H54 (cell line): ENCODE measurements at regions not wholly inside any gene's neighbourhood (a gene's known extent, or its start where the extent isn't known, plus 50 kb on each side); places are given as distances from the start of the nearest gene placed in this dataset.

Experiments used
- DNase-seq: peaks from one replicate; pipeline ENCODE4 v3.0.0; 2011; ENCODE audit warnings: low spot score, mixed read lengths; ENCODE audit not compliant: insufficient read length
- FAIRE-seq: peaks from 3 replicates; lab custom pipeline; 2011; peaks lifted over from hg19 to GRCh38; lab: Jason Lieb, UNC
- POLR2A ChIP-seq: IDR thresholded peaks from 2 replicates; pipeline ENCODE4 v1.6.1; 2011; ENCODE audit warnings: low read depth, mild to moderate bottlenecking, low read length

DNA sequence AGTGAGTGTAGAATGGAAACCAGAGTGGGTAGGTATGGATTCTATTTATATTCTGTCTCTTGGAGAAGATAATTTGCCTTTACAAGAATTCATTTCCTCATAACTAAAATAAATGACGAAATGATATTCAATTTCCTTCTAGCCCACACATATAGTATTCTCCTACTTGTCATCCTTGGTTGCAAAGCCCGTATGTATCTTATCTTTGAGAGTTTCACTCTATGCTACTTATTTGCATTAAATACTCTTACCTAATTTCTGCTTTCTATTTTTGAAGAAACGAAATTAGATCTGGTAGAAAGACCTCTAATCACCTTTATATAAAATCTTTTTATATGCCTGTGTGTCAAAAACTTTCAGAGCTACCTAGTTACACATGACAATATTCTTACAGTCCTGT, 457.7 kb downstream of the NKX6-1 start:
- FAIRE-seq (no peak), DNase-seq (no peak)
- TF ChIP-seq POLR2A, result no peak

DNA sequence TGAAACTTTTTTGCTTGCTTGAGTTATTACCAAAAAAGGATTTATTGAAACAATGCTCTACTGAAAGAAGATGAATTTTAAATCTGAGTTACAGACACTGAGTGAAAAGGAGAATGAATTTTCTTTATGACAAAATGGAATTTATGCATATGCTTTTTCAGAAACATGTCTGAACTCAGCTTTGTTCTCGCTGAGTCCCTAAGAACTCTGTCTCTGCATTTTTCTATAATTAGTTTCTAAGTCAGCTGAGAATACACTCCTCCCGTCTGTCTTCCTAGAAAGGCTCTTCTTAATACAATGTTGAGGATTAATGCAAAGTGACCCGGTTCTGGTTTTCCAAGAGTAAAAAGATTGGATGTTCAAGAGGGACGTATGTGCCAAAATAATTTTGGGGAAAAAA, 463.5 kb downstream of the NKX6-1 start:
- FAIRE-seq, result no peak
- no peak for TF ChIP-seq POLR2A
- DNase-seq, result no peak

DNA sequence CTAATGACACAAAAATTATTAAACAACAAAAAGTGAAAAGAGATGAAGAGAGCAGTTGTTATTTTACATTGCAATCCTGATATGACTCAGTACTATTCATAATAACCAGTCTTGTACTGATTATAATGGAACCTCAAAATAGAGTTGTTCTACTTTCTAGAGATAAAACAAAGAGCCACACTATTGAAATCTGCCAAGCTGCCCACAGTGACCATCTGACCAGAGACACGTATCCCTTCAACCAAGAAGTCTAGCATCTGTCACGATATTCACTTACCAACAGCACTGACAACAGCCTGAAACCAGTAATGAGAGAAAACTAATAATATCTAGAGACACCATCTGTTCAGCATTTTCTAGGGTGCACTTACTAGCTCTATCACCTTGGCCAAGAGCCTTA, 466.7 kb downstream of the NKX6-1 start:
- no peak for DNase-seq
- FAIRE-seq, result no peak
- no peak for TF ChIP-seq POLR2A

DNA sequence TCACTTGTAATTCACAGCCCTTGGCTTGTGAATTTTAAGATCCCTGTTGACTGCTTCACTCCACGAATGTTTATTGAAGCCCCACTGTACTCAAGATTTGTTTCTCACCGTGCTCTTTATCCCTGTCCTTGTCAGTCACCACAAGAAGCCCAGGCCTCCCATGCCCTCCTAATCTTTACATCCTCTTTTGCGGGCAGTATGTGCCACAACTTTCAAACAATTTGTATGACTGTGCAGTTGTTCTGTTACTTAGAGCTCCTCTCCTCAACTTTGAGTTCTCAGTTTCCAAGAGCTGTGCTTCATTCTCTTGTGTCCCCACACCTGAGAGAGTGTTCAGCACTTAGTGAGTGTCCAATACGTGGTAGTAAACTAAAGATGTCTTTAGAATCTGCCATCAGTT, 467.7 kb downstream of the NKX6-1 start:
- DNase-seq (no peak), FAIRE-seq (no peak)
- TF ChIP-seq POLR2A, result no peak

DNA sequence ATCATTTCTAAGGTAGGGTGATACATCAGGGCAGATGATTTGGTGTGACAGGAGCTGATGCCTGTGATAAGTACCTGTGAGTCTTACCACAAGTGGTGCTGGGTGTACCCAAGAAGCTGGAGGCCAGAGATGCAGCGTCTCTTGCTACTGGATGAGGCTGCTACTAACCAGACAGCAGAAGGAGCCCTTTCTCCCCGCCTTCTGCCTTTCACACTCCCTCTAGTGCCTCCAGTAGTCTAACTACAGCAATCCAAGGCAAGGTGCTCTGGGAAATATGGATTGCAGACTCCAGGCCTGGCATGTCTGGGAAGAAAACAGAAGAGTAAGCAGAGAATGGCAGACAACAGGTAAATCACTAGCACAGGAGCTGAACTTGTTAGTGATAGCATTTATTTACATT, 470.8 kb downstream of the NKX6-1 start:
- DNase-seq (no peak), FAIRE-seq (no peak)
- TF ChIP-seq POLR2A, result no peak

DNA sequence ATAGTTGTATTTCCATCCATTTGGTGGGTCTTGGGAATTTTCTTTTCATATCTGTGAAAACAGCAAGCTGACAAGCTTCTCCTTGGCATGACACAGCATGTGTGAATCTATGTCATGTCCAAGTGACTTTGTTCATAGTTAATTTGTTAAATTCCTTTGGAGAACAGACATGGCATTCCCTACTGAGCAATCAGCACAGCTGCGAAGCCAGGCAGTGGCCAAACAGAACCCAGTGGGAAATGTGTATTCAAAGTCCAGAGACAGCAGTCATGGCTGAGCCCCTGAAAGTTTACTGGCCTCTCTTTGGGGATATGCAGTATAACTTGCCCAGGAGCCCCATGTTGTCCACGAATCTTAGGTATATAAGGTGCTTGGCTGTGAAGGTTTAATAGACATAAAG, 474.7 kb downstream of the NKX6-1 start:
- FAIRE-seq, result no peak
- DNase-seq, result no peak
- no peak for TF ChIP-seq POLR2A

DNA sequence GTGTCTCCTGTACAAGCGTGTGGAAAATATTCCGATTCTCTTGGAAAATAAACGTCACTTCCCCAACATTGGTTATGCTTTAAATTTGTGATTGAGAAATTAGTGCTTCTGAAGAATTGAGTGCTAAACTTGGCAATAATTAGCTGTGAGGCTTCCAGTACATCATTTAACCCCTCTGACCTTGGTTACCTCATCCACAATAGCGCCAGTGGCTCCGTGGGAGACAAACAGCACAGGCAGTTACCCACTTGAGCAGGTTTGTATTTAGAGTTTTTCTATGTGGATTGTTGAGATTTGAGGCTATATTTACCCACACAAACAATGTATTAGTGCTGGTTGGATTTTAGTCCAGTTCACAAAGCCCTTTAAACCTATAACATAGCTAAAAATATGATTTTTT, 476.5 kb downstream of the NKX6-1 start:
- FAIRE-seq (no peak), DNase-seq (no peak)
- no peak for TF ChIP-seq POLR2A

DNA sequence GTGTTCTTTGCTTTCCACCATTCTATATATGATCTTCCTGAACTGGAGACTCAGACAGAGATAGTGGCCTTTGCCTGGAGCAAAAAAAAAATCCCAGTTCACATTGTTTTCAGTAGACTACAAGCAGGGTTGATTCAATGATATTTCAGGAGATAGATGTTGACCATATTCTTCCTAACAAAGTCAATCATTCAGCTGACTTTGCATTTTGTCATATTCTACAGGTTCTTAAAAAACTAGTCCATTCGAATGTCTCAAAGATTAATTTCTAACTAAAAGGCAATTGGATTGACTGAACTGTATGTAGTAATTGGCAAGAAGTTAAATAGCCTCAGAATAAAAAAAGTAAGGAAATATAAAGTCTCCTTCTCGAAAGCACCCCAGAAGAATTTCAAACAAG, 479.5 kb downstream of the NKX6-1 start:
- no peak for TF ChIP-seq POLR2A
- no peak for DNase-seq
- FAIRE-seq, result no peak

DNA sequence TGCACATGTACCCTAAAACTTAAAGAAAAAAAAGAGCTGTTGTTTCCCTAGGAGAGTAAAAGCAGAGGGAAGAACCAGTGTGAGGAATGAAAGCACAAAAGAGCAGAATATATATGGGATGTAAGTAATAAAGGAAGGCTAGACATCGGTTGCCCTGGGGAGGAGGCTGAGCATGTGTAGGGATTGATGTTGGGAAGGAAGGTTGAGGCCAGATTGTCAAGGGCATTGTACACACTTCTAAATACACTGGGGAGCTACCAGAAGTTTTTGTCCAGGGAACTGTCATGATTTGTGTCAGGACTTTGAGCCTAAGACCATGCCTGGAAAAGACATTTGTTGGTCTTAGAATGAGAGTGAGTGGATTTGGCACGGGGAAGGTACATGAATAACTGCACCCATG, 467.1 kb downstream of the GPAT3 start:
- TF ChIP-seq POLR2A, result no peak
- FAIRE-seq, result no peak
- no peak for DNase-seq

DNA sequence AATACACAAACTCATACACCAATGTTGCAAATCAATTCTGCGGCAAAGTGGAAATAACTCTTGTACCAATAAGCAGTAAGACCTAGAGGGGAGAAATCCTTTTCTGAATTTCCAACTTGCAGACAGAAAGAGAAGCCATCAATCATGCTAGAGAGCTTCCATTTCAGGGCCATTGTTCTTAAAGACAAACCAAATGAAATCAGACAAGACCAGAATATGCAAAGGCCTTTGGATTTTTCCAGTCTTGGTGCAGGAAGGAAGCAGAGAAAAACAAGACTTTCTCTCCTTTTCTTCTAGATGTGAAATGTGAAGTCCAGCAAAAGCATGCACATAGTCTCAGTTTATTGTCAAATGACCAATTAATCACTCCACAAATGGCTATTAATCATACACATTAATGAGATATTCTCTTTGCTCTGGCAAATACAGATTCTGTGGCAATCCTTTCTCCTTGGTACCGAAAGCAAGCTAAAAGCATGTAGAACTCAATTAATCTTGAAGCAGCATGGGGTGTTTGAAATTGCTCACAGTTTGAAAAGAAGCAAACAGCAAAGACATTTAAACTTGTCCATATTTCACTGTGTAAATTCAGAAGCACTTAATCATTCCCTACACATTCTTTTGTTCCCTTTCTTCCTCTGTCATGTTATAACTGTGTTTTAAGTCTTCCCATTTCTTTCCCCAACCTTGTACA, 466.1 kb downstream of the GPAT3 start:
- DNase-seq (no peak), FAIRE-seq (no peak)

DNA sequence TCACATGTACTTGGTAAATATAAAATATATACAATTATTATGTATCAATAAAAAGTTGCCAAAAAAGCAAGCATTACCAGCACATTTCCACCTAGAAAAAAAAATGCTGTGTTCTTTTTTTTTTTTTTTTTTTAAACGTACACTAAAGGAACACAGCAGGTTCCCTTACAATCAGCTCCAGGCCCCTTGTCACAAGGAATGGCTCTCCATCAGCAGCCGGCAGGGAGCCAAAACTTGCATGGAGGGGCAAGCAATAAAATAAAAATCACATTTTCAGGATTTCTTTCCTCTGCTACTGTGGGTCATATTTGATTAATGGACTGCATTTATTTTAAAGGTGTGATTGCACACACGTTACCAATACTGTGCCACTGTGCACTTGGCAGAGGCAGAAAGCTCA, 460.3 kb downstream of the GPAT3 start:
- FAIRE-seq (no peak), DNase-seq (no peak)
- no peak for TF ChIP-seq POLR2A

More for the DNA sequence above, 466.1 kb downstream of the GPAT3 start:
- no peak for TF ChIP-seq POLR2A

DNA sequence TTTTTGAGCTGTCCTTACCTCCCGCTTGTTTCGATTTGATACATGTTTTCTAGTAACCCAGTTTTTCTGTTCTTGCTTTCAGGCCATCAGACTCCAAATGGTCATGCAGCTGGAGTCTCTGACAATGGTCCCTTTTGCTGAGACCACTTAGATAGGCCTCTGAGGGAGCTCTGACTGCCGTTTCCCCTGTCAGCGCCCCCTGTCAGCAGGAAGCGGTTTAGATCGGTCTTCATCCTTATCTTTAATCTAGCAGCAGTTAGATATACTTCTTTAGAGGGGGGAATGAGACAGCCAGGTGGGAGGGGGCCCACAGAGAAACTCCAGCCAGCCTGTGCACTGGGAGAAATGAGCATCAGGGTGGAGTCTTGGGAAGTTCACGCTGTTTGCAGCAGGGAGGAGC, 457.9 kb downstream of the GPAT3 start:
- TF ChIP-seq POLR2A, result no peak
- DNase-seq, result no peak
- no peak for FAIRE-seq

DNA sequence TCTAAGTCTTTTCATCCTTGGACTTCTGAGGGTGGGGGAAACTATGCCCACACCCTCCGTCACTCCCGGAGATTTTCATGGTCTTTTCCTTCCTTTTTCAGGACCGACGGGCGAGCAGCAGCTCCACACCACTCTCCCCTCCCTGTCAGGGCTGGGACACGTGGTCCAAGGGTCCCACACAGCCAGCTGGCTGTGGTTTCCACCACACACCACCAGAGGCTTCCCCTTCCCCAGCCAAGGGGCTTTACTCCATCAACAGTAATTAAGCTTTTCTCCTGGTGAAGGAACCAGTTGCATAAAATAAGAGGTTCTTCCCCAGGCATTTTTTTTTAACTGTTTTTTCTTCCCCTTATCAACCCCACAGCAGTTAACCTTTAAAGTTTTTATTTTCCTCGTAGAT, 453.9 kb downstream of the GPAT3 start:
- DNase-seq (no peak), FAIRE-seq (no peak)
- TF ChIP-seq POLR2A, result no peak

DNA sequence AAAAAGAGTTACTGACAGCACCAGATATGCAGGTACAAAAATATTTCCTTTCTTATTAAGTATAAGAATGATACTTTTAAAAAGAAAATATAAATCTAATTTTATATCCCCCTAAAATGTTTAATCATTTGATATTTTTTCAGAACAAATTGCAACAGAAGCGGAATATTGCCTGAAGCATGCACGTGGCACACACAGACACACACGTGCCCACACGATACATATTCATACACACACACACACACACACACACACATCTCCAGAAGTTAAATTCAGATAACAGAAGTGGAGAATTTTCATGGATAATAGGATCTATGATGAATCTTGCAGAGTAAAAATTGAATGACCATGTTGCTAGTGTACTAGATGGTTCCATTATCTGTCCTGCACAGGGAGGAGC, 445.2 kb downstream of the GPAT3 start:
- FAIRE-seq, result no peak
- no peak for TF ChIP-seq POLR2A
- no peak for DNase-seq

DNA sequence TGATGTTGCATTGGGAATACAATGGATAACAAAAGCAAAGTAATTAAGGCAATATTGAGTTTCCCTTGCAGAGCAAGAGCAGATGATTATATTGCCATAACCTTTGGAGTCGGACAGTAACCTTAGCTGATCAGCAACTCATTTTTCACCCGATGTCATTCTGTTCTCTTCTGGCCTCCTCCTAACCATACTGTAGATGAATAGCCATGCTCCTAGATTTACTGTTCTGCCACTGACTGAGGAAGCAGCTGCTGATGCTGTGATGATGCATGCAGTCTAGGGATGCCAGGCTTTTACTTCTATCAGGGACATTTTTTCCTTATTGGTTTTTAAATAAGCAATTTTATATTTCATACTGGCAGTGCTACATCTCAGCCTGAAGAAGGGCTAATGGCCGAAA, 443.9 kb downstream of the GPAT3 start:
- DNase-seq (no peak), FAIRE-seq (no peak)
- TF ChIP-seq POLR2A, result no peak

DNA sequence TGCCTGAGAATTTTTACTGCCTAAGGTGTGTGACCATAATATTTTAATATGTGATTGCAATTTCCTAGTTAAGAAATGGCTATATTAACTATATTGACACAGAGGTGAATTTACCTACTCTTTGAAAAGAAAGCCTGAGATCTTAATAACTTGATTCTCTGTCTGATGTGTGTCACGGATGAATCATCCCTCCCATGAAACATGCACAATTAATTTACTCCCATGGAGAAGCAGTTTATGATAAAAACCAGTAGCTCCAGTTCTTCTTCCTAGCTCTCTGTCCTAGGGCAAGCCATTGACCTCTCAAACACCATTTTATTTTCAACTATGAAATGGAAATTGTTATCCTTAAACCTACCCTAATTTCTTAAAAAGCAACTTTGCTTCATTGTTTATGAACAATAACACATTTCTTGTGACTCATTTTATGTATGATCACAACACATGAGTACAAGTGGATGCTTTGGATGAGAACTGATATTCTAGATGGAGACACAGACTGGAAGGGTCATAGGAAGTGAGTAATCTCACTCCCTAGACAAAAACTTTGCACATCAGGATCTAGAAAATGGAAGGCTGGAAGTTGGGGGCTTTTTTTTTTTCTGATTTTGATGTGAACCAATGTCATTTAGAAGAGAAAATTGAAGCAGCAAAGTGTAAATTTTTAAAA, 438.3 kb downstream of the GPAT3 start:
- DNase-seq (no peak), FAIRE-seq (no peak)
- TF ChIP-seq POLR2A, result no peak
